Stomach (tissue), 8 donors: ENCODE measurements at regions not wholly inside any gene's neighbourhood (a gene's known extent, or its start where the extent isn't known, plus 50 kb on each side); places are given as distances from the start of the nearest gene placed in this dataset.
"Not testable (repeated sequence)": the region's sequence is repeated elsewhere in the genome, so short reads cannot be mapped to it uniquely, and the experiment has no call there.

Source experiments
- DNase-seq, 2 donors: peaks; one replicate each; pipeline versions ENCODE4 v3.0.0 to v3.0.0-alpha.2; 2013 to 2019
- H3K27ac ChIP-seq, 5 donors: fragments of 200-600 bp in 4 of 5; sonication (generic) in 4 of 5; one replicate each; pipeline ENCODE4 v1.5.1; 2013 to 2019; ENCODE audit warnings: mild to moderate bottlenecking in 1 of 5, moderate library complexity in 1 of 5
- H3K27me3 ChIP-seq, 3 donors: fragments of 200-600 bp; sonication (generic); one replicate each; pipeline ENCODE4 v1.5.1; 2017 to 2019; ENCODE audit warnings: mixed run types in 1 of 3
- H3K36me3 ChIP-seq, 4 donors: fragments of 200-600 bp; sonication (generic); 1 replicate in 3 of 4; 2 replicates in 1 of 4; pipeline ENCODE4 v1.5.1; 2016 to 2019
- H3K4me1 ChIP-seq, 4 donors: fragments of 200-600 bp; sonication (generic); one replicate each; pipeline ENCODE4 v1.5.1; 2016 to 2019
- H3K4me3 ChIP-seq, 4 donors: fragments of 200-600 bp; sonication (generic) in 3 of 4; one replicate each; pipeline ENCODE4 v1.5.1; 2016 to 2019; ENCODE audit warnings: mild to moderate bottlenecking in 1 of 4
- H3K9me3 ChIP-seq, 4 donors: fragments of 200-600 bp; sonication (generic); one replicate each; pipeline ENCODE4 v1.5.1; 2016 to 2019
- EP300 ChIP-seq: sonication (generic); formaldehyde crosslinking; IDR thresholded peaks from one replicate; pipeline ENCODE4 v1.6.1; 2017; ENCODE audit warnings: antibody characterized with exemption
- POLR2A ChIP-seq, 4 donors: fragments of 450-650 bp; IDR thresholded peaks; one replicate each; pipeline ENCODE4 v1.6.1; 2016; ENCODE audit warnings: antibody characterized with exemption in 4 of 4, control low read depth in 2 of 4, mild to moderate bottlenecking in 1 of 4, moderate library complexity in 1 of 4
- POLR2AphosphoS5 ChIP-seq, 3 donors: sonication (generic); formaldehyde crosslinking; IDR thresholded peaks; one replicate each; pipeline ENCODE4 v1.6.1; 2016; ENCODE audit warnings: antibody characterized with exemption in 3 of 3
- WGBS, 5 donors: extraction: QIAGEN DNeasy Blood & Tissue Kit in 3 of 5; methylation state at CpG; one replicate each; pipeline versions ENCODE4 v1.1.5 to v1.1.7; 2013 to 2018; 5-methylcytosine and 5-hydroxymethylcytosine counted together
- intact Hi-C: fragments of 100-400 bp; cut with DNase I; formaldehyde crosslinking; loops from one replicate; pipeline ENCODE4 v1.15.1; 2023; ENCODE audit warnings: low total_unique reads
- TF ChIP-seq, protein P1 (sequence below), 7 experiments: fragments of 450-650 bp in 4 of 7; fragments of 200-600 bp in 3 of 7; sonication (generic) in 3 of 7; IDR thresholded peaks; one replicate each; pipeline ENCODE4 v1.5.1; 2016 to 2019; ENCODE audit warnings: antibody characterized with exemption in 7 of 7, control low read depth in 2 of 7, mild to moderate bottlenecking in 1 of 7
- donor health status: healthy with polysubstance abuse.
- donor health status: Bipolar disorder and iron deficiency.
- donor health status: healthy.

DNA sequence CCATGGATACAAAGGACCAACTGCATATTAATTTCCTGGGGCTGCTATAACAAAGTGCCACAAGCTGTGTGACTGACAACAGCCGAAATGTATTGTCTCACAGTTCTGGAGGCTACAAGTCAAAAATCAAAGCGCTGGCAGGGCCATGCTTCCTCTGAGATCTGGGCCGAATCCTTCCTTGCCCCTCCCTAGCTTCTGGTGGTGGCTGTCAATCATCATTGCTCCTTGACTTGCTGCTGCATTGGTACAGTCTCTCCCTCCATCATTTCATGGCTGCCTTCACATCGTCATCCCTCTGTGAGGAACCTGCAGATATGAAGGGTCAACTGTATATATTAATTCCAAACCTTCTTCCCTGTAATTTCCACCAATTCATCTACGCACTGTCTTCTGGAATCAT is 118.3 kb downstream of the EXOC5 start:
- H3K4me3 ChIP-seq, result no peak overlapping the region
- no peaks in the 10 kb centered on the region for H3K4me1 ChIP-seq
- 84 to 97% (median 88%) methylated on average over 4 to 5 of the region's 5 CpGs for WGBS, 5 donors
- no peaks in the 10 kb centered on the region for H3K27me3 ChIP-seq
- H3K9me3 ChIP-seq, result no peaks in the 10 kb centered on the region
- no peak overlapping the region for H3K27ac ChIP-seq
- no peaks in the 10 kb centered on the region for H3K36me3 ChIP-seq
- TF ChIP-seq POLR2A (IDR thresholded peaks at IDR 0.05) (no peak), EP300 (no peak), POLR2AphosphoS5 (IDR thresholded peaks at IDR 0.05) (no peak)
- TF ChIP-seq, protein P1, sequence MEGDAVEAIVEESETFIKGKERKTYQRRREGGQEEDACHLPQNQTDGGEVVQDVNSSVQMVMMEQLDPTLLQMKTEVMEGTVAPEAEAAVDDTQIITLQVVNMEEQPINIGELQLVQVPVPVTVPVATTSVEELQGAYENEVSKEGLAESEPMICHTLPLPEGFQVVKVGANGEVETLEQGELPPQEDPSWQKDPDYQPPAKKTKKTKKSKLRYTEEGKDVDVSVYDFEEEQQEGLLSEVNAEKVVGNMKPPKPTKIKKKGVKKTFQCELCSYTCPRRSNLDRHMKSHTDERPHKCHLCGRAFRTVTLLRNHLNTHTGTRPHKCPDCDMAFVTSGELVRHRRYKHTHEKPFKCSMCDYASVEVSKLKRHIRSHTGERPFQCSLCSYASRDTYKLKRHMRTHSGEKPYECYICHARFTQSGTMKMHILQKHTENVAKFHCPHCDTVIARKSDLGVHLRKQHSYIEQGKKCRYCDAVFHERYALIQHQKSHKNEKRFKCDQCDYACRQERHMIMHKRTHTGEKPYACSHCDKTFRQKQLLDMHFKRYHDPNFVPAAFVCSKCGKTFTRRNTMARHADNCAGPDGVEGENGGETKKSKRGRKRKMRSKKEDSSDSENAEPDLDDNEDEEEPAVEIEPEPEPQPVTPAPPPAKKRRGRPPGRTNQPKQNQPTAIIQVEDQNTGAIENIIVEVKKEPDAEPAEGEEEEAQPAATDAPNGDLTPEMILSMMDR (IDR thresholded peaks at IDR 0.05), result no peak
- DNase-seq, result no peak
- intact Hi-C loops, result no loop called here

- Histone ChIP-seq H3K9me3 (no peaks in the 10 kb centered on the region), H3K36me3 (no peaks in the 10 kb centered on the region), H3K4me3 (no peak overlapping the region), H3K27me3 (no peaks in the 10 kb centered on the region), H3K4me1 (no peaks in the 10 kb centered on the region), H3K27ac (no peak overlapping the region)
- TF ChIP-seq POLR2AphosphoS5 (IDR thresholded peaks at IDR 0.05), result no peak
- TF ChIP-seq EP300, result no peak
- TF ChIP-seq, protein P1 (IDR thresholded peaks at IDR 0.05), result no peak
- TF ChIP-seq POLR2A (IDR thresholded peaks at IDR 0.05), result no peak
- no peak for DNase-seq
- intact Hi-C loops, result no loop called here
- 82 to 96% (median 92%) methylated on average over 5 of the region's 5 CpGs for WGBS, 5 donors
Observed at GRCh38 chr14:57139173-57139572, 129.5 kb downstream of the EXOC5 start.

DNA sequence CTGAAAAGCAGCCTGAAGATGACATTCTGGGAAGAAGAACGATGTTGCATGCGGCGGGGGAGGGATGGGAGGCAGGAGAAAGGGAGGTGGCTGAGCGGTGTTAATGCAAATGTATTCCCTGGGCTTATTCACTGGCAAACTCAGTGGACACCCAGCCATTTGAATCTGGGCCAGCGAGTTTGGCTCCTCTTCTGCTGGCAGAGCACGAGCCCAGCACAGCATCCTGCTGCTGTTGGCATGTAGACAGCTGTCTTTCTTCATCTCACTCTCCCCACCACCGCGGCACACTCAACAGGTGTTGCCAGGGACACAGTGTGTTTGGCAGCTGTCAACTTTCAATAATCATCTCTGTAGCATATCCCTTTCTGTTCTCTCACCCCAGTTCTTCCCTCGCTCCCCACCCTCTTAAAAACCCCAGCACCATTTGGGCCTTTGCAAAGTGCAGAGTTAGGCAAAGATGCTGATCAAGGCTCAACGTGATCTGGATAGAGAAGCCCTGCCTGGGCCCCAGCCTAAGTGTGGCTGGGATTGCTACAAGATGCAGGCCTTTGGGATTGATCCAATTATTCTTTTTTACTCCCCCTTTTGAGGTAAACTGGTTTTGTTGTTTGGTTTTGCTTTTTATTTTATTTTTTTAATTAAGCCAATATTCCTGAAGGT is 131.9 kb downstream of the EXOC5 start:
- Histone ChIP-seq H3K36me3 (no peaks in the 10 kb centered on the region), H3K27ac (no peak overlapping the region), H3K4me1 (no peaks in the 10 kb centered on the region), H3K4me3 (no peak overlapping the region), H3K9me3 (no peaks in the 10 kb centered on the region), H3K27me3 (no peaks in the 10 kb centered on the region)
- no peak for TF ChIP-seq EP300
- TF ChIP-seq POLR2A (IDR thresholded peaks at IDR 0.05), result no peak
- TF ChIP-seq, protein P1 (IDR thresholded peaks at IDR 0.05), result no peak
- TF ChIP-seq POLR2AphosphoS5 (IDR thresholded peaks at IDR 0.05), result no peak
- intact Hi-C loops, result no loop called here
- WGBS, 5 donors, result 49 to 65% (median 62%) methylated on average over 9 to 10 of the region's 10 CpGs
- peak in 1 of 2 donors; percentile 23 for DNase-seq

- WGBS, 5 donors, result 90 to 94% (median 92%) methylated on average over 6 of the region's 6 CpGs
- intact Hi-C loops, result not testable (repeated sequence)
Observed at GRCh38 chr14:57127809-57128208, 140.9 kb downstream of the EXOC5 start.

GRCh38 chr14:57122129-57122528 is 146.6 kb downstream of the EXOC5 start:
- Histone ChIP-seq H3K4me1 (no peaks in the 10 kb centered on the region), H3K4me3 (no peak overlapping the region), H3K9me3 (no peaks in the 10 kb centered on the region), H3K27ac (no peak overlapping the region), H3K36me3 (no peaks in the 10 kb centered on the region), H3K27me3 (no peaks in the 10 kb centered on the region)
- no peak for TF ChIP-seq POLR2AphosphoS5 (IDR thresholded peaks at IDR 0.05)
- TF ChIP-seq EP300, result no peak
- TF ChIP-seq, protein P1 (IDR thresholded peaks at IDR 0.05), result no peak
- TF ChIP-seq POLR2A (IDR thresholded peaks at IDR 0.05), result no peak
- intact Hi-C loops, result no loop called here
- WGBS, 5 donors, result 24 to 42% (median 31%) methylated on average over 3 of the region's 3 CpGs
- no peak for DNase-seq

More at GRCh38 chr14:57127809-57128208, 140.9 kb downstream of the EXOC5 start:
- H3K4me3 ChIP-seq, H3K4me1 ChIP-seq, H3K27ac ChIP-seq, H3K36me3 ChIP-seq, H3K9me3 ChIP-seq, DNase-seq, H3K27me3 ChIP-seq: not testable (repeated sequence)

DNA sequence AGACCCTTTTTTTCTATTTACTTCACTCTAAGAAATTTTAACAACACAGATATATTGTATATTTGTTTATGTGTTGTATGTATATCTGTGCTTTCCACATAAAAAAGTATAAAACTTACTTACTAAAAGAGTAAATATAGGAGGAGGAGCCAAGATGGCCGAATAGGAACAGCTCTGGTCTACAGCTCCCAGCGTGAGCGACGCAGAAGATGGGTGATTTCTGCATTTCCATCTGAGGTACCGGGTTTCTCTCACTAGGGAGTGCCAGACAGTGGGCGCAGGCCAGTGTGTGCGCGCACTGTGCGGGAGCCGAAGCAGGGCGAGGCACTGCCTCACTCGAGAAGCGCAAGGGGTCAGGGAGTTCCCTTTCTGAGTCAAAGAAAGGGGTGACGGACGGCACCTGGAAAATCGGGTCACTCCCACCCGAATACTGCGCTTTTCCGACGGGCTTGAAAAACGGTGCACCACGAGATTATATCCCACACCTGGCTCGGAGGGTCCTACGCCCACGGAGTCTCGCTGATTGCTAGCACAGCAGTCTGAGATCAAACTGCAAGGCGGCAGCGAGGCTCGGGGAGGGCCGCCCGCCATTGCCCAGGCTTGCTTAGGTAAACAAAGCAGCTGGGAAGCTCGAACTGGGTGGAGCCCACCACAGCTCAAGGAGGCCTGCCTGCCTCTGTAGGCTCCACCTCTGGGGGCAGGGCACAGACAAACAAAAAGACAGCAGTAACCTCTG is 156.5 kb downstream of the EXOC5 start:
- peaks cover 0 to 16% (median 13%) of the 10 kb centered on the region in 4 donors for H3K9me3 ChIP-seq
- DNase-seq, result not testable (repeated sequence)
- WGBS, 5 donors, result 68 to 91% (median 79%) methylated on average over 8 to 30 of the region's 32 CpGs

GRCh38 chr14:57110411-57110810 is 158.3 kb downstream of the EXOC5 start:
- peaks cover 0 to 27% (median 17%) of the 10 kb centered on the region in 4 donors for H3K9me3 ChIP-seq
- H3K27me3 ChIP-seq, H3K4me3 ChIP-seq, intact Hi-C loops, H3K36me3 ChIP-seq, H3K27ac ChIP-seq, DNase-seq, H3K4me1 ChIP-seq: not testable (repeated sequence)
- WGBS, 5 donors, result 95 to 99% (median 98%) methylated on average over 4 of the region's 4 CpGs

More for the DNA sequence above, 156.5 kb downstream of the EXOC5 start:
- H3K36me3 ChIP-seq, H3K27me3 ChIP-seq, H3K4me3 ChIP-seq, intact Hi-C loops, H3K4me1 ChIP-seq, H3K27ac ChIP-seq: not testable (repeated sequence)
